ENCODE measurements at regions not wholly inside any gene's neighbourhood (a gene's known extent, or its start where the extent isn't known, plus 50 kb on each side); places are given as distances from the start of the nearest gene placed in this dataset.

DNA sequence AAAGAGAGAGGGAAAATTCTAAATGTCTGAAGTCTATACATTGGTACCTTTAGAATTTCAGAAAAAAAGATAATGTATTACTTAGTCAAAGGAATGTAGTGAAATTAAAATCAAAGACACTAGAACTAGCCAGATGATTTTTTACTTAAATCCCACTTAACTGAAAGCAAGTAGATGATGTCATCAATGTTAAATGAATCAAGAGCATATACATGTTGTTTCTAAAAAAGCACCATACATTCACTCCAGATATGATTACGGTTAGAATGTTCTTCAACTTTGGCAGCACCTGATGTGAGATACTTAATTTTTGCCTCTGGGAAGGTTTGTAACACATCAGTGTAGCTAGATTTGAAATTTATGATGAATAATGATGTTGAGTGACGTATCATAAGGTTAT is 576.7 kb upstream of the CNTNAP2 start:
- no peak overlapping the region for H3K4me3 ChIP-seq
- 48% methylated on average over 2 of the region's 2 CpGs for WGBS (ENCODE audit: low lambda C conversion rate, missing lambda C conversion rate)
- no peaks in the 10 kb centered on the region for H3K4me1 ChIP-seq (ENCODE audit: insufficient read depth)

DNA sequence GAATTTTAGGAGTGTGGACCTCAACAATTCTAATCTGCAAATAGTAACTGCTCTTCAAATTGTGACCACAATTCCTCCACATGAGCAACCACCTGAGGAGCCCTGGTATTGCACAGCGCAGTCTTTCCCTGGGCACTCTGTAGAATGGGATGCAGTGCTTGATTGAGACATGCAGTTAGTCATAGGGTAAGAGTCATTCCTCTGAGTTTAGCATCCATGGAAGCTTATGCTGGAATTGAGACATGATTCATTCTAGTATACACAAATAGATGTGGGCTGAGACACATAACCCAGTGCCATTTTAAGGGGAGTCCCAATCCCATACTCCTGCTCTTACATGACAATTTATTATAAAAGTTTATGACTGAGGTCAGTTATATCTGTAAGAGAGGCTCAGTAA is 582.3 kb upstream of the CNTNAP2 start:
- 100% methylated on average over 1 of the region's 1 CpG for WGBS (ENCODE audit: low lambda C conversion rate, missing lambda C conversion rate)

More for the DNA sequence above, 576.7 kb upstream of the CNTNAP2 start:
- no peaks in the 10 kb centered on the region for H4K20me1 ChIP-seq (ENCODE audit: insufficient read depth, poor library complexity, severe bottlenecking)
- no peak for DNase-seq (ENCODE audit: low spot score)
- H3K27ac ChIP-seq = no peak overlapping the region
- no peaks in the 10 kb centered on the region for H3K36me3 ChIP-seq (replicated peaks; ENCODE audit: insufficient read depth, low read depth)
- TF ChIP-seq EZH2 (IDR thresholded peaks at IDR 0.05; ENCODE audit: borderline replicate concordance) = no peak
- TF ChIP-seq EZH2phosphoT487 (IDR thresholded peaks at IDR 0.05; ENCODE audit: low read depth, severe bottlenecking, unreplicated experiment) = no peak
- TF ChIP-seq, protein P1, sequence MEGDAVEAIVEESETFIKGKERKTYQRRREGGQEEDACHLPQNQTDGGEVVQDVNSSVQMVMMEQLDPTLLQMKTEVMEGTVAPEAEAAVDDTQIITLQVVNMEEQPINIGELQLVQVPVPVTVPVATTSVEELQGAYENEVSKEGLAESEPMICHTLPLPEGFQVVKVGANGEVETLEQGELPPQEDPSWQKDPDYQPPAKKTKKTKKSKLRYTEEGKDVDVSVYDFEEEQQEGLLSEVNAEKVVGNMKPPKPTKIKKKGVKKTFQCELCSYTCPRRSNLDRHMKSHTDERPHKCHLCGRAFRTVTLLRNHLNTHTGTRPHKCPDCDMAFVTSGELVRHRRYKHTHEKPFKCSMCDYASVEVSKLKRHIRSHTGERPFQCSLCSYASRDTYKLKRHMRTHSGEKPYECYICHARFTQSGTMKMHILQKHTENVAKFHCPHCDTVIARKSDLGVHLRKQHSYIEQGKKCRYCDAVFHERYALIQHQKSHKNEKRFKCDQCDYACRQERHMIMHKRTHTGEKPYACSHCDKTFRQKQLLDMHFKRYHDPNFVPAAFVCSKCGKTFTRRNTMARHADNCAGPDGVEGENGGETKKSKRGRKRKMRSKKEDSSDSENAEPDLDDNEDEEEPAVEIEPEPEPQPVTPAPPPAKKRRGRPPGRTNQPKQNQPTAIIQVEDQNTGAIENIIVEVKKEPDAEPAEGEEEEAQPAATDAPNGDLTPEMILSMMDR (IDR thresholded peaks at IDR 0.05; ENCODE audit: poor library complexity) = no peak
- no peak overlapping the region for H3K4me2 ChIP-seq
- no peak overlapping the region for H2AFZ ChIP-seq
- no peaks in the 10 kb centered on the region for H3K27me3 ChIP-seq
- no peaks in the 10 kb centered on the region for H3K9me2 ChIP-seq (replicated peaks; ENCODE audit: insufficient read depth)
- H3K79me2 ChIP-seq = no peaks in the 10 kb centered on the region
- no peaks in the 10 kb centered on the region for H3K9me3 ChIP-seq (ENCODE audit: low read depth)

DNA sequence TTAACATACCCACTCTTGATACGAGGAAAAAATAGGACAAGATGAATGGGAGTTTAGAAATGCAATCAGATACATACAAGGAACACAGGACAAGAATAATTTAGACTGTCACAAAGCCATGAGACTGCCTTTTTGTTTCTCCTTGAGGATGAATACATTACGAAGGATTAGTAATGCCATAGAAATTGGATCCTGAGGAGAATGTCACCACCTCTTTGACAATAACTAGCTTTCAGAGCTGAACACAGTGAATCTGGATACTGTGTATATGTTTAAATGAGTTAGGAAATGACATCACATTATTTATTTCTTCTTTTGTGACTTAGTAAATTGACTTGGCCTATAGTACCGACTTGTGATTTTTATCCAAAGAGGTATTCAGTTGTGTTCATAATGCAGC is 596.3 kb upstream of the CNTNAP2 start:
- no peak overlapping the region for H3K4me2 ChIP-seq
- no peaks in the 10 kb centered on the region for H3K9me2 ChIP-seq (replicated peaks; ENCODE audit: insufficient read depth)
- no peak for TF ChIP-seq EZH2phosphoT487 (IDR thresholded peaks at IDR 0.05; ENCODE audit: low read depth, severe bottlenecking, unreplicated experiment)
- TF ChIP-seq, protein P1 (IDR thresholded peaks at IDR 0.05; ENCODE audit: poor library complexity) = no peak
- no peak overlapping the region for H3K4me3 ChIP-seq
- no peaks in the 10 kb centered on the region for H4K20me1 ChIP-seq (ENCODE audit: insufficient read depth, poor library complexity, severe bottlenecking)
- H3K27ac ChIP-seq = no peak overlapping the region
- 79% methylated on average over 3 of the region's 3 CpGs for WGBS (ENCODE audit: low lambda C conversion rate, missing lambda C conversion rate)
- no peaks in the 10 kb centered on the region for H3K9me3 ChIP-seq (ENCODE audit: low read depth)
- H3K79me2 ChIP-seq = no peaks in the 10 kb centered on the region
- H2AFZ ChIP-seq = no peak overlapping the region
- no peaks in the 10 kb centered on the region for H3K27me3 ChIP-seq
- no peaks in the 10 kb centered on the region for H3K36me3 ChIP-seq (replicated peaks; ENCODE audit: insufficient read depth, low read depth)
- no peaks in the 10 kb centered on the region for H3K4me1 ChIP-seq (ENCODE audit: insufficient read depth)
- no peak for DNase-seq (ENCODE audit: low spot score)

More for the DNA sequence above, 582.3 kb upstream of the CNTNAP2 start:
- no peak overlapping the region for H2AFZ ChIP-seq
- TF ChIP-seq, protein P1 (IDR thresholded peaks at IDR 0.05; ENCODE audit: poor library complexity) = no peak
- TF ChIP-seq EZH2phosphoT487 (IDR thresholded peaks at IDR 0.05; ENCODE audit: low read depth, severe bottlenecking, unreplicated experiment) (no peak), EZH2 (IDR thresholded peaks at IDR 0.05; ENCODE audit: borderline replicate concordance) (no peak)
- H3K36me3 ChIP-seq (replicated peaks; ENCODE audit: insufficient read depth, low read depth) = no peaks in the 10 kb centered on the region
- no peaks in the 10 kb centered on the region for H4K20me1 ChIP-seq (ENCODE audit: insufficient read depth, poor library complexity, severe bottlenecking)
- no peaks in the 10 kb centered on the region for H3K79me2 ChIP-seq
- no peak overlapping the region for H3K4me2 ChIP-seq
- H3K9me2 ChIP-seq (replicated peaks; ENCODE audit: insufficient read depth) = no peaks in the 10 kb centered on the region
- H3K27ac ChIP-seq = no peak overlapping the region
- no peaks in the 10 kb centered on the region for H3K27me3 ChIP-seq
- H3K4me1 ChIP-seq (ENCODE audit: insufficient read depth) = no peaks in the 10 kb centered on the region
- H3K9me3 ChIP-seq (ENCODE audit: low read depth) = no peaks in the 10 kb centered on the region
- no peak overlapping the region for H3K4me3 ChIP-seq
- no peak for DNase-seq (ENCODE audit: low spot score)

DNA sequence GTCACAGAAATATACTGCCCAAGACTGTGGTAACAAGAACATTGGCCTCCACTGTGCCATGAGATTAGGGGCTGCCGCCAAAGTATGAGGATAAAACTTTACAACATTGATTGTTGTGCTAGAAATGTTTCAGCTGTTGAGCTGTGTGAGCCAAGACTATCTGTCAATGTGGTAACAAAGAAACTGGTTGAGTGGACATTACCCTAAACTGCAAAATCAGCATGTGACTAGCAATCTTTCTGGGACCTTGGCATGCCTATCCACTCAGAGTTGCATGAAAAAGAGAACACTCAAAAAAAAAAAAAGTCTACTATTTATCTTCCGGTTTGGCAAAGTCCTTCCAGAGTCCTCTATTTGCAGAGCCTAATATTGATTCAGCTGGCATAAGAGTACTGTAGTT is 605.6 kb upstream of the CNTNAP2 start:
- TF ChIP-seq EZH2 (IDR thresholded peaks at IDR 0.05; ENCODE audit: borderline replicate concordance) = no peak
- TF ChIP-seq, protein P1 (IDR thresholded peaks at IDR 0.05; ENCODE audit: poor library complexity) = no peak
- TF ChIP-seq EZH2phosphoT487 (IDR thresholded peaks at IDR 0.05; ENCODE audit: low read depth, severe bottlenecking, unreplicated experiment) = no peak
- no peak for DNase-seq (ENCODE audit: low spot score)
- no peaks in the 10 kb centered on the region for H3K4me1 ChIP-seq (ENCODE audit: insufficient read depth)
- no peaks in the 10 kb centered on the region for H3K27me3 ChIP-seq
- 82% methylated on average over 2 of the region's 2 CpGs for WGBS (ENCODE audit: low lambda C conversion rate, missing lambda C conversion rate)
- H3K4me2 ChIP-seq = no peak overlapping the region
- H3K9me3 ChIP-seq (ENCODE audit: low read depth) = no peaks in the 10 kb centered on the region
- no peaks in the 10 kb centered on the region for H3K36me3 ChIP-seq (replicated peaks; ENCODE audit: insufficient read depth, low read depth)
- no peak overlapping the region for H3K4me3 ChIP-seq
- H3K79me2 ChIP-seq = no peaks in the 10 kb centered on the region
- H3K9me2 ChIP-seq (replicated peaks; ENCODE audit: insufficient read depth) = no peaks in the 10 kb centered on the region
- H3K27ac ChIP-seq = no peak overlapping the region
- H2AFZ ChIP-seq = no peak overlapping the region
- no peaks in the 10 kb centered on the region for H4K20me1 ChIP-seq (ENCODE audit: insufficient read depth, poor library complexity, severe bottlenecking)
